ENCODE measurements at regions not wholly inside any gene's neighbourhood (a gene's known extent, or its start where the extent isn't known, plus 50 kb on each side); places are given as distances from the start of the nearest gene placed in this dataset.

DNA sequence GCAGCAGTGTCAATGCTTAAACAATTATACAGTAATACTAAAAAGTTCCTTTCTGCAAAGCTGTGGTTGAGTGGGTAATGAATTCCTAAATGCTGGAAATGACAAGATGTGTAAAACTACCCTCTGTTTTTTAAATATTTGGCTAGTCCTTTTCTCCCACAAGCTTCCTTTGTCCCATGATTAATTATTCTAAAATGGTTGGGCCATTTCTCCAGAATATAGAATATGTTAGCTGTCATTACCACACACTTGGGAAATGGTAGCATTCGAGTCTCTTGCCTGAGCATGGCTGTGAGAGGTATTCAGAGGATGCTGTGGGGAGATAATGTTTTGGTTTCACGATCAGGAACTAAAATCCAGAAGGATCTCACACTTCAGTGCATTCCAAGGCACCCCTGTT lies 1185.8 kb downstream of the UQCRFS1 start:
- no peak for TF ChIP-seq POLR2AphosphoS5 (IDR thresholded peaks at IDR 0.05)
- TF ChIP-seq, protein P1, sequence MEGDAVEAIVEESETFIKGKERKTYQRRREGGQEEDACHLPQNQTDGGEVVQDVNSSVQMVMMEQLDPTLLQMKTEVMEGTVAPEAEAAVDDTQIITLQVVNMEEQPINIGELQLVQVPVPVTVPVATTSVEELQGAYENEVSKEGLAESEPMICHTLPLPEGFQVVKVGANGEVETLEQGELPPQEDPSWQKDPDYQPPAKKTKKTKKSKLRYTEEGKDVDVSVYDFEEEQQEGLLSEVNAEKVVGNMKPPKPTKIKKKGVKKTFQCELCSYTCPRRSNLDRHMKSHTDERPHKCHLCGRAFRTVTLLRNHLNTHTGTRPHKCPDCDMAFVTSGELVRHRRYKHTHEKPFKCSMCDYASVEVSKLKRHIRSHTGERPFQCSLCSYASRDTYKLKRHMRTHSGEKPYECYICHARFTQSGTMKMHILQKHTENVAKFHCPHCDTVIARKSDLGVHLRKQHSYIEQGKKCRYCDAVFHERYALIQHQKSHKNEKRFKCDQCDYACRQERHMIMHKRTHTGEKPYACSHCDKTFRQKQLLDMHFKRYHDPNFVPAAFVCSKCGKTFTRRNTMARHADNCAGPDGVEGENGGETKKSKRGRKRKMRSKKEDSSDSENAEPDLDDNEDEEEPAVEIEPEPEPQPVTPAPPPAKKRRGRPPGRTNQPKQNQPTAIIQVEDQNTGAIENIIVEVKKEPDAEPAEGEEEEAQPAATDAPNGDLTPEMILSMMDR (IDR thresholded peaks at IDR 0.05), result no peak
- TF ChIP-seq EP300 (IDR thresholded peaks at IDR 0.05), result no peak
- no peak for TF ChIP-seq POLR2A (IDR thresholded peaks at IDR 0.05)
- intact Hi-C loops (cut with DNase I), result no loop called here

DNA sequence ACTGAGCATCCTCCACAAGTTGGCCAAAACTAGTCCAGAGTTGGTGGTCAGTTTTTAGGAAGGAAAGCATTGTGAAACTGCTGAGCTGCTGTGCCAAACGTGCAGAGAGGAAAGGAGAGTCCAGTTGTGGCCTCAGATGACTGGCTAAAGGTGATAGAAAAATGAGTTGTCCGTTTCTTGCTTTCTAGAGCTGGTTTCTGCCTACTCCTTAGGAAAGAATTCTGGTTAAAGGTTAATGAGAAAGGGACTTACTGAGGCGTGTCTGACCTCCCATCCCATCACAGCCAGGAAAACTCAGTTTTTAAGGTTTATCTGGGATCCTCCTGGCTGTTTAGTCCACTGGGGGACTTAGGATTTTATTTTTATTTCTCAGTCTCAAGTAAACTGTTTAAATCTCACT lies 1186.3 kb downstream of the UQCRFS1 start:
- Histone ChIP-seq H3K36me3 (no peaks in the 10 kb centered on the region), H3K4me3 (no peak overlapping the region), H3K9me3 (no peaks in the 10 kb centered on the region), H3K4me1 (peaks cover 0 to 5% (median 0%) of the 10 kb centered on the region in 4 donors), H3K27me3 (no peaks in the 10 kb centered on the region), H3K27ac (no peak overlapping the region)
- no peak for DNase-seq
- intact Hi-C loops (cut with DNase I), result no loop called here
- TF ChIP-seq POLR2AphosphoS5 (IDR thresholded peaks at IDR 0.05), result no peak
- no peak for TF ChIP-seq EP300 (IDR thresholded peaks at IDR 0.05)
- no peak for TF ChIP-seq POLR2A (IDR thresholded peaks at IDR 0.05)
- TF ChIP-seq, protein P1 (IDR thresholded peaks at IDR 0.05), result no peak
- WGBS, 2 donors, result 21 to 42% methylated on average over 3 of the region's 3 CpGs

More for the DNA sequence above, 1185.8 kb downstream of the UQCRFS1 start:
- WGBS, 2 donors, result 43 to 49% methylated on average over 2 of the region's 2 CpGs
- H3K4me3 ChIP-seq, result no peak overlapping the region
- peaks cover 0 to 5% (median 0%) of the 10 kb centered on the region in 4 donors for H3K4me1 ChIP-seq
- no peak for DNase-seq
- no peaks in the 10 kb centered on the region for H3K9me3 ChIP-seq
- no peak overlapping the region for H3K27ac ChIP-seq
- H3K27me3 ChIP-seq, result no peaks in the 10 kb centered on the region
- no peaks in the 10 kb centered on the region for H3K36me3 ChIP-seq

DNA sequence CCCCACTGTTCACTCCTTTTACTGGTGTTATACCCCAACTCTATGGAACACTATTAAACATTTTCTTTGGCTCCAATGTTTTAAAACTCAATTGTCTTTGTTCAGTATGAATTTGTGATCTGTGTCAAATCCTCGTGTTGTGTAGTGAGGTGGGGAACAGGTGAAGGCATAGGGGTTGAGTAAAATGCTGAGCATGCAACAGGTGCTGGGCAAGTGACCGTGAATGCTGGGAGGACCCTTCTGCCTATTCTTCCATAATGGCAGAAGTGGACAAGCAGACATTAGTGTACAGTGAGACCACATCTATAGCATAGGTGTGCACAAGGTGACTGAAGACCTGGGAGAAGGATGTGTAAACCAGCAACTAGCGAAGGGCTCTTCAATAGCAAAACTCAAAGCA lies 1188.0 kb downstream of the UQCRFS1 start:
- Histone ChIP-seq H3K9me3 (no peaks in the 10 kb centered on the region), H3K4me3 (no peak overlapping the region), H3K27ac (no peak overlapping the region), H3K4me1 (peaks cover 0 to 5% (median 0%) of the 10 kb centered on the region in 4 donors), H3K36me3 (no peaks in the 10 kb centered on the region), H3K27me3 (no peaks in the 10 kb centered on the region)
- no peak for TF ChIP-seq POLR2A (IDR thresholded peaks at IDR 0.05)
- TF ChIP-seq, protein P1 (IDR thresholded peaks at IDR 0.05), result no peak
- no peak for TF ChIP-seq EP300 (IDR thresholded peaks at IDR 0.05)
- TF ChIP-seq POLR2AphosphoS5 (IDR thresholded peaks at IDR 0.05), result no peak
- intact Hi-C loops (cut with DNase I), result no loop called here
- DNase-seq, result no peak
- 85 to 91% methylated on average over 3 of the region's 3 CpGs for WGBS, 2 donors

DNA sequence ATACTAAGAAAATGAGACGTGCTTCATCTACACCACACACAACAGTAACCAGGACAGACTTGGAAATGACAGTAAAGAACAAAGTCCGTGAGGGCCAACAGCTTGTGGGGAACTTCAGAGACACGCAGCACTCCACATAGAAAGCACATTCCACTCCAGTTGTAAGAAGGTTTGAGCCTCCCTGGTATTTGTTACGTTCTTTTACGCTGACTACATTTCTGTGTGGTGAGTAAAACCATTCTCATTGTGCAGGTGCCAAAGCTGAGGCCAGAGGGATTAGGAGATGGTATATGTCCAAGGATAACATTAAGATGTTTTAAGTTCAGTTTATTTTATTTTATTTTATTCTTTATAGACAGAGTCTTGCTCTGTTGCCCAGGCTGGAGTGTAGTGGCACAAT lies 1189.9 kb downstream of the UQCRFS1 start:
- no peaks in the 10 kb centered on the region for H3K36me3 ChIP-seq
- H3K9me3 ChIP-seq, result no peaks in the 10 kb centered on the region
- peaks cover 0 to 5% (median 0%) of the 10 kb centered on the region in 4 donors for H3K4me1 ChIP-seq
- WGBS, 2 donors, result 77 to 80% methylated on average over 5 of the region's 5 CpGs
- H3K4me3 ChIP-seq, result no peak overlapping the region
- no peak for DNase-seq
- no peak overlapping the region for H3K27ac ChIP-seq
- H3K27me3 ChIP-seq, result no peaks in the 10 kb centered on the region
- intact Hi-C loops (cut with DNase I), result no loop called here
- TF ChIP-seq POLR2A (IDR thresholded peaks at IDR 0.05) (no peak), POLR2AphosphoS5 (IDR thresholded peaks at IDR 0.05) (peak in 1 of 4 donors; percentile 30), EP300 (IDR thresholded peaks at IDR 0.05) (no peak)
- TF ChIP-seq, protein P1 (IDR thresholded peaks at IDR 0.05), result no peak

DNA sequence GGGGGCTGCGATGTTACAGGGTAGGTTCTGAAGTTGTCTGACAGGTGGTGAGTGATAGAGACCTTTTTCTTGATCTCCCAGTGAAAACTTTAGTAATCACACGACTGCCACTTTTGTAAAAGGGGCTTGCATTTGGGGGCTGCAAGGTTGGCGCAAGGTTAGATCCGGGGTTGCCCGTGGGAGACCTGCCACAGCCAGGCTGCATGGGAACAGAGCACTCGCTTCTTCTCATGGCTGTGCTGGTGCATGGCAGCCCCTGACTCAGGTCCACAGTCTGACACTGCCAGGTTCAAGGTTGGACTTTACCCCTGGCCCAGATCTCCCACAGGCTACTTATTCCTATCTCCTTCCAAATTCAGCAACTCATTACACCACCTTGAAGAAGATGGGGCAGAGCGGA lies 1190.4 kb downstream of the UQCRFS1 start:
- Histone ChIP-seq H3K4me1 (peaks cover 0 to 5% (median 0%) of the 10 kb centered on the region in 4 donors), H3K36me3 (no peaks in the 10 kb centered on the region), H3K4me3 (no peak overlapping the region), H3K27ac (no peak overlapping the region), H3K27me3 (no peaks in the 10 kb centered on the region), H3K9me3 (no peaks in the 10 kb centered on the region)
- intact Hi-C loops (cut with DNase I), result no loop called here
- 91 to 94% methylated on average over 7 of the region's 7 CpGs for WGBS, 2 donors
- TF ChIP-seq, protein P1 (IDR thresholded peaks at IDR 0.05), result no peak
- TF ChIP-seq POLR2AphosphoS5 (IDR thresholded peaks at IDR 0.05) (no peak), POLR2A (IDR thresholded peaks at IDR 0.05) (no peak), EP300 (IDR thresholded peaks at IDR 0.05) (no peak)
- no peak for DNase-seq

Measured in sigmoid colon (tissue), 6 donors.